GM18499 (cell line): ENCODE measurements at regions not wholly inside any gene's neighbourhood (a gene's known extent, or its start where the extent isn't known, plus 50 kb on each side); places are given as distances from the start of the nearest gene placed in this dataset.

Experiments
- ATAC-seq: cut with Tn5 transposase; IDR thresholded peaks from one replicate; pipeline ENCODE4 v1.9.1; 2021; ENCODE audit warnings: moderate number of reproducible peaks; ENCODE audit not compliant: insufficient read depth, unreplicated experiment

- ATAC-seq: no peak
Observed at GRCh38 chr4:147052361-147052760, 106.7 kb upstream of the TTC29 start.

- ATAC-seq: no peak
Observed at GRCh38 chr4:147054228-147054872, 108.7 kb upstream of the TTC29 start.

- ATAC-seq: no peak
Observed at GRCh38 chr4:147056940-147057610, 111.4 kb upstream of the TTC29 start.

- ATAC-seq: no peak
Observed at GRCh38 chr4:147057611-147058190, 112.0 kb upstream of the TTC29 start.

- no peak for ATAC-seq
Observed at GRCh38 chr4:147059064-147059731, 113.5 kb upstream of the TTC29 start.

- ATAC-seq: no peak
Observed at GRCh38 chr4:147060151-147060931, 114.7 kb upstream of the TTC29 start.

- no peak for ATAC-seq
Observed at GRCh38 chr4:147064856-147065255, 119.2 kb upstream of the TTC29 start.

GRCh38 chr4:147068564-147068963 is 122.9 kb upstream of the TTC29 start:
- no peak for ATAC-seq

GRCh38 chr4:147071209-147071740 is 125.6 kb upstream of the TTC29 start:
- no peak for ATAC-seq

GRCh38 chr4:147076179-147076578 is 130.5 kb upstream of the TTC29 start:
- ATAC-seq: no peak

- no peak for ATAC-seq
Observed at GRCh38 chr4:147076728-147077127, 131.1 kb upstream of the TTC29 start.

GRCh38 chr4:147078362-147078761 is 132.7 kb upstream of the TTC29 start:
- ATAC-seq: no peak

- ATAC-seq: no peak
Observed at GRCh38 chr4:147078875-147079658, 133.4 kb upstream of the TTC29 start.

GRCh38 chr4:147084861-147085260 is 139.2 kb upstream of the TTC29 start:
- no peak for ATAC-seq

- no peak for ATAC-seq
Observed at GRCh38 chr4:147085781-147086180, 140.1 kb upstream of the TTC29 start.

GRCh38 chr4:147088146-147088545 is 142.5 kb upstream of the TTC29 start:
- ATAC-seq: no peak

GRCh38 chr4:147090486-147090885 is 144.8 kb upstream of the TTC29 start:
- ATAC-seq: no peak

GRCh38 chr4:147093206-147093605 is 147.5 kb upstream of the TTC29 start:
- no peak for ATAC-seq

- ATAC-seq: no peak
Observed at GRCh38 chr4:147094238-147094637, 148.6 kb upstream of the TTC29 start.
